Neural progenitor cell (in vitro differentiated cells): ENCODE measurements at regions not wholly inside any gene's neighbourhood (a gene's known extent, or its start where the extent isn't known, plus 50 kb on each side); places are given as distances from the start of the nearest gene placed in this dataset.

Experiments
- CTCF ChIP-seq: fragments of 200-600 bp; sonication (generic); IDR thresholded peaks from 2 replicates; pipeline ENCODE4 v1.5.1; 2017; ENCODE audit warnings: antibody characterized with exemption, mild to moderate bottlenecking
- EZH2 ChIP-seq: fragments of 200-600 bp; sonication (generic); IDR thresholded peaks from 2 replicates; pipeline ENCODE4 v1.6.1; 2017; ENCODE audit warnings: antibody characterized with exemption, mild to moderate bottlenecking, moderate library complexity

DNA sequence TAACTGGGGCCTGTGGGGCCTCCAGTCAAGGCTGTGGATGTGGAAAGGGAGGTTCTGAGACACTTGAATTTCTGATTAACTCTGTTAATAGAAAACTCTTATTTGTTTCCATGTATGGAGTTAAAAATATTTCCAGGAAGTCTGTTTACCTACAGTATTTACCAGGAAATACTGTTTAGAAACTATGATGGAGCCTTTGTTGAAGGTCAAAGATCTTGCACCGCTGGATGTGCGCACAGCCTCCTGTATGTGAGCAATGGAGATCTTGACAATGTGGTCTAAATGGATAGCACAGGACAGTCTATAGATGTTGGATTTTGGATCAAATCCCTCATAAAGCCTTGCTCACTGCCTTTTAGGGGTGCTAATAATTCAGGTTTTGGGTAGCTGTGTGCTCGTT lies 268.4 kb downstream of the DLEU7 start:
- TF ChIP-seq CTCF (no peak), EZH2 (no peak)
